ENCODE measurements at regions not wholly inside any gene's neighbourhood (a gene's known extent, or its start where the extent isn't known, plus 50 kb on each side); places are given as distances from the start of the nearest gene placed in this dataset.

GRCh38 chr11:8813658-8814057, 97.3 kb upstream of the AKIP1 start:
- Histone ChIP-seq H3K4me1 (ENCODE audit: insufficient read depth, low read length, poor library complexity, severe bottlenecking) (peaks cover 49% of the 10 kb centered on the region), H3K79me2 (ENCODE audit: insufficient read depth, low read length) (no peaks in the 10 kb centered on the region), H3K27me3 (ENCODE audit: insufficient read depth, low read length, poor library complexity, severe bottlenecking) (no peaks in the 10 kb centered on the region), H3K4me2 (ENCODE audit: low read depth, low read length, poor library complexity, severe bottlenecking) (peak overlapping the region; percentile 84), H4K20me1 (ENCODE audit: insufficient read depth, low read length, poor library complexity, severe bottlenecking) (no peaks in the 10 kb centered on the region), H3K9ac (ENCODE audit: low read depth, low read length, poor library complexity, severe bottlenecking) (peak overlapping the region; percentile 68), H3K4me3 (ENCODE audit: low read length, poor library complexity, severe bottlenecking) (peak overlapping the region; percentile 51), H3K9me2 (replicated peaks; ENCODE audit: low read depth, low read length) (no peaks in the 10 kb centered on the region), H3K9me3 (ENCODE audit: insufficient read depth, low read depth, low read length) (no peaks in the 10 kb centered on the region), H3K36me3 (ENCODE audit: insufficient read depth, low read length) (no peaks in the 10 kb centered on the region), H3F3A (ENCODE audit: low read depth) (peaks cover 10% of the 10 kb centered on the region), H2AFZ (ENCODE audit: low read length) (peak overlapping the region; percentile 65)
- TF ChIP-seq CTCF (conservative IDR thresholded peaks at IDR 0.05; ENCODE audit: low read length) (peak; percentile 91), EZH2phosphoT487 (IDR thresholded peaks at IDR 0.05; ENCODE audit: borderline replicate concordance) (no peak)

GRCh38 chr11:8814209-8814922, 96.6 kb upstream of the AKIP1 start:
- Histone ChIP-seq H3K36me3 (ENCODE audit: insufficient read depth, low read length) (no peaks in the 10 kb centered on the region), H2AFZ (ENCODE audit: low read length) (no peak overlapping the region), H4K20me1 (ENCODE audit: insufficient read depth, low read length, poor library complexity, severe bottlenecking) (no peaks in the 10 kb centered on the region), H3K4me2 (ENCODE audit: low read depth, low read length, poor library complexity, severe bottlenecking) (peak overlapping the region; percentile 84), H3K9me2 (replicated peaks; ENCODE audit: low read depth, low read length) (no peaks in the 10 kb centered on the region), H3F3A (ENCODE audit: low read depth) (peaks cover 10% of the 10 kb centered on the region), H3K9me3 (ENCODE audit: insufficient read depth, low read depth, low read length) (no peaks in the 10 kb centered on the region), H3K4me3 (ENCODE audit: low read length, poor library complexity, severe bottlenecking) (peak overlapping the region; percentile 58), H3K9ac (ENCODE audit: low read depth, low read length, poor library complexity, severe bottlenecking) (peak overlapping the region; percentile 68), H3K79me2 (ENCODE audit: insufficient read depth, low read length) (no peaks in the 10 kb centered on the region), H3K4me1 (ENCODE audit: insufficient read depth, low read length, poor library complexity, severe bottlenecking) (peaks cover 45% of the 10 kb centered on the region), H3K27me3 (ENCODE audit: insufficient read depth, low read length, poor library complexity, severe bottlenecking) (no peaks in the 10 kb centered on the region)
- TF ChIP-seq CTCF (conservative IDR thresholded peaks at IDR 0.05; ENCODE audit: low read length) = no peak

GRCh38 chr11:8814923-8815240, 96.1 kb upstream of the AKIP1 start:
- peaks cover 40% of the 10 kb centered on the region for H3K4me1 ChIP-seq (ENCODE audit: insufficient read depth, low read length, poor library complexity, severe bottlenecking)

More at GRCh38 chr11:8814923-8815240, 96.1 kb upstream of the AKIP1 start:
- H3K9me3 ChIP-seq (ENCODE audit: insufficient read depth, low read depth, low read length) = no peaks in the 10 kb centered on the region
- H3F3A ChIP-seq (ENCODE audit: low read depth) = peaks cover 10% of the 10 kb centered on the region
- H3K36me3 ChIP-seq (ENCODE audit: insufficient read depth, low read length) = no peaks in the 10 kb centered on the region
- H3K4me2 ChIP-seq (ENCODE audit: low read depth, low read length, poor library complexity, severe bottlenecking) = peak overlapping the region; percentile 84
- no peak overlapping the region for H2AFZ ChIP-seq (ENCODE audit: low read length)
- H4K20me1 ChIP-seq (ENCODE audit: insufficient read depth, low read length, poor library complexity, severe bottlenecking) = no peaks in the 10 kb centered on the region
- H3K27me3 ChIP-seq (ENCODE audit: insufficient read depth, low read length, poor library complexity, severe bottlenecking) = no peaks in the 10 kb centered on the region
- H3K79me2 ChIP-seq (ENCODE audit: insufficient read depth, low read length) = no peaks in the 10 kb centered on the region
- H3K4me3 ChIP-seq (ENCODE audit: low read length, poor library complexity, severe bottlenecking) = peak overlapping the region; percentile 58
- TF ChIP-seq EZH2phosphoT487 (IDR thresholded peaks at IDR 0.05; ENCODE audit: borderline replicate concordance) (no peak), CTCF (conservative IDR thresholded peaks at IDR 0.05; ENCODE audit: low read length) (no peak)
- H3K9me2 ChIP-seq (replicated peaks; ENCODE audit: low read depth, low read length) = no peaks in the 10 kb centered on the region
- H3K9ac ChIP-seq (ENCODE audit: low read depth, low read length, poor library complexity, severe bottlenecking) = peak overlapping the region; percentile 68
